ENCODE measurements at regions not wholly inside any gene's neighbourhood (a gene's known extent, or its start where the extent isn't known, plus 50 kb on each side); places are given as distances from the start of the nearest gene placed in this dataset.
"Not testable (repeated sequence)": the region's sequence is repeated elsewhere in the genome, so short reads cannot be mapped to it uniquely, and the experiment has no call there.

- no peak for DNase-seq
These were observed 1002.5 kb upstream of the INTU start for GRCh38 chr4:126630230-126630629.

GRCh38 chr4:126633306-126633705, 999.5 kb upstream of the INTU start:
- DNase-seq, result no peak

GRCh38 chr4:126637706-126638105, 995.1 kb upstream of the INTU start:
- no peak for DNase-seq

- DNase-seq, result no peak
These were observed 985.4 kb upstream of the INTU start for GRCh38 chr4:126647320-126647719.

GRCh38 chr4:126647756-126648397, 984.9 kb upstream of the INTU start:
- no peak for DNase-seq

GRCh38 chr4:126658411-126658810, 974.3 kb upstream of the INTU start:
- no peak for DNase-seq

GRCh38 chr4:126661194-126661593, 971.6 kb upstream of the INTU start:
- no peak for DNase-seq

- no peak for DNase-seq
These were observed 967.9 kb upstream of the INTU start for GRCh38 chr4:126664839-126665238.

- DNase-seq, result not testable (repeated sequence)
These were observed 962.7 kb upstream of the INTU start for GRCh38 chr4:126670038-126670437.

- no peak for DNase-seq
These were observed 954.1 kb upstream of the INTU start for GRCh38 chr4:126678618-126679017.

- no peak for DNase-seq
These were observed 953.5 kb upstream of the INTU start for GRCh38 chr4:126679303-126679702.

- no peak for DNase-seq
These were observed 950.5 kb upstream of the INTU start for GRCh38 chr4:126682250-126682649.

- no peak for DNase-seq
These were observed 946.3 kb upstream of the INTU start for GRCh38 chr4:126686491-126686890.

- DNase-seq, result no peak
These were observed 945.0 kb upstream of the INTU start for GRCh38 chr4:126687655-126688358.

- no peak for DNase-seq
These were observed 941.0 kb upstream of the INTU start for GRCh38 chr4:126691797-126692196.

GRCh38 chr4:126697748-126698147, 935.0 kb upstream of the INTU start:
- DNase-seq, result no peak

GRCh38 chr4:126698224-126698623, 934.5 kb upstream of the INTU start:
- DNase-seq, result no peak

GRCh38 chr4:126701756-126702155, 931.0 kb upstream of the INTU start:
- DNase-seq, result no peak

GRCh38 chr4:126702747-126703146, 930.0 kb upstream of the INTU start:
- DNase-seq, result no peak

- DNase-seq, result no peak
These were observed 927.5 kb upstream of the INTU start for GRCh38 chr4:126705266-126705665.

- no peak for DNase-seq
These were observed 924.0 kb upstream of the INTU start for GRCh38 chr4:126708716-126709115.

- no peak for DNase-seq
These were observed 921.8 kb upstream of the INTU start for GRCh38 chr4:126710935-126711334.

GRCh38 chr4:126715067-126715466, 917.7 kb upstream of the INTU start:
- DNase-seq, result no peak

- DNase-seq, result no peak
These were observed 917.1 kb upstream of the INTU start for GRCh38 chr4:126715681-126716080.

- no peak for DNase-seq
These were observed 914.6 kb upstream of the INTU start for GRCh38 chr4:126718136-126718535.

Data from stimulated activated CD4-positive, alpha-beta T cell treated with anti-CD3 and anti-CD28 coated beads, Interleukin-2, amount 100 ng/mL, for 48 hours (primary cell).